ENCODE measurements at regions not wholly inside any gene's neighbourhood (a gene's known extent, or its start where the extent isn't known, plus 50 kb on each side); places are given as distances from the start of the nearest gene placed in this dataset.

DNA sequence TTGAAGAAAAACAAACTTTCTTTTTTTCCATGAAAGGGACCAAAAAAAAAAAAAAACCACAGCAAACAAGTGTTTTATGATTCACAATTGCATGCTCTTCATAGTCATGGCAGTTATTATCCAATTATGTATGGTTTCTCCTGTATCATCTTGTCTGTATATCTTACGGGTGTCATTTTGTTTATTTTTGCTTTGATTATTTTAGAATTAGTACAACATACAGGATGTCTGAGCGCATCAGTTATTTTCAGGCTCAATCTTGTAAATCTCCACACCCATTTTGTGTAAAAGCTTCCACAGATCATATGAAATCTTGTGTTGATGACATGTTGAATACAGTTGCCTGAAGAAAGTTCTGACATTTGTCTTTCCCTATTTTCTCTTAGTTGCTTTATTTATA is 280.3 kb downstream of the KLF5 start:
- TF ChIP-seq POLR2A (IDR thresholded peaks at IDR 0.05; ENCODE audit: low read depth, low read length): no peak
- TF ChIP-seq, protein P1, sequence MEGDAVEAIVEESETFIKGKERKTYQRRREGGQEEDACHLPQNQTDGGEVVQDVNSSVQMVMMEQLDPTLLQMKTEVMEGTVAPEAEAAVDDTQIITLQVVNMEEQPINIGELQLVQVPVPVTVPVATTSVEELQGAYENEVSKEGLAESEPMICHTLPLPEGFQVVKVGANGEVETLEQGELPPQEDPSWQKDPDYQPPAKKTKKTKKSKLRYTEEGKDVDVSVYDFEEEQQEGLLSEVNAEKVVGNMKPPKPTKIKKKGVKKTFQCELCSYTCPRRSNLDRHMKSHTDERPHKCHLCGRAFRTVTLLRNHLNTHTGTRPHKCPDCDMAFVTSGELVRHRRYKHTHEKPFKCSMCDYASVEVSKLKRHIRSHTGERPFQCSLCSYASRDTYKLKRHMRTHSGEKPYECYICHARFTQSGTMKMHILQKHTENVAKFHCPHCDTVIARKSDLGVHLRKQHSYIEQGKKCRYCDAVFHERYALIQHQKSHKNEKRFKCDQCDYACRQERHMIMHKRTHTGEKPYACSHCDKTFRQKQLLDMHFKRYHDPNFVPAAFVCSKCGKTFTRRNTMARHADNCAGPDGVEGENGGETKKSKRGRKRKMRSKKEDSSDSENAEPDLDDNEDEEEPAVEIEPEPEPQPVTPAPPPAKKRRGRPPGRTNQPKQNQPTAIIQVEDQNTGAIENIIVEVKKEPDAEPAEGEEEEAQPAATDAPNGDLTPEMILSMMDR (conservative IDR thresholded peaks at IDR 0.05; ENCODE audit: low read depth, low read length): no peak
- TF ChIP-seq RAD21 (IDR thresholded peaks at IDR 0.05; ENCODE audit: low read length): no peak
- no peak for TF ChIP-seq CHD1 (IDR thresholded peaks at IDR 0.05; ENCODE audit: low read depth, low read length)
- no peak for TF ChIP-seq CEBPB (IDR thresholded peaks at IDR 0.05; ENCODE audit: low read depth, low read length)
